Neuronal stem cell (in vitro differentiated cells): ENCODE measurements at regions not wholly inside any gene's neighbourhood (a gene's known extent, or its start where the extent isn't known, plus 50 kb on each side); places are given as distances from the start of the nearest gene placed in this dataset.

Experiments
- DNase-seq: peaks from one replicate; pipeline ENCODE4 v3.0.0-alpha.2; 2013; ENCODE audit warnings: low spot score
- H2AFZ ChIP-seq: one replicate; pipeline ENCODE4 v1.6.1; 2013; ENCODE audit warnings: mild to moderate bottlenecking, low read length, inconsistent platforms
- H2AK5ac ChIP-seq: 2 replicates; pipeline ENCODE4 v1.6.1; 2013; ENCODE audit warnings: low read depth, mild to moderate bottlenecking, inconsistent platforms, low read length, moderate library complexity, mixed read lengths
- H2BK120ac ChIP-seq: 2 replicates; pipeline ENCODE4 v1.6.1; 2013; ENCODE audit warnings: low read depth, mild to moderate bottlenecking, inconsistent platforms, low read length, moderate library complexity, mixed read lengths
- H2BK12ac ChIP-seq: one replicate; pipeline ENCODE4 v1.6.1; 2013; ENCODE audit warnings: low read length, inconsistent platforms
- H2BK15ac ChIP-seq: 2 replicates; pipeline ENCODE4 v1.6.1; 2013; ENCODE audit warnings: mild to moderate bottlenecking, low read length, inconsistent platforms, mixed read lengths
- H2BK5ac ChIP-seq: one replicate; pipeline ENCODE4 v1.6.1; 2013; ENCODE audit warnings: inconsistent platforms, mild to moderate bottlenecking, low read length, moderate library complexity
- H3K14ac ChIP-seq: one replicate; pipeline ENCODE4 v1.6.1; 2013; ENCODE audit warnings: low read length, inconsistent platforms
- H3K18ac ChIP-seq: 2 replicates; pipeline ENCODE4 v1.6.1; 2013; ENCODE audit warnings: low read length, inconsistent platforms
- H3K23ac ChIP-seq: 2 replicates; pipeline ENCODE4 v1.6.1; 2013; ENCODE audit warnings: low read depth, mild to moderate bottlenecking, mixed read lengths, low read length, inconsistent platforms; ENCODE audit not compliant: poor library complexity
- H3K27ac ChIP-seq: replicated peaks from 3 replicates; pipeline ENCODE4 v1.5.1; 2013; ENCODE audit warnings: low read length, inconsistent platforms
- H3K27me3 ChIP-seq, 3 experiments: 2 replicates each; pipeline ENCODE4 v1.6.1; 2013; ENCODE audit warnings: low read length in 3 of 3, mild to moderate bottlenecking in 2 of 3, inconsistent platforms in 1 of 3, low read depth in 1 of 3, mixed read lengths in 1 of 3, moderate library complexity in 1 of 3; ENCODE audit not compliant: control insufficient read depth in 3 of 3, insufficient read depth in 3 of 3
- H3K36me3 ChIP-seq, 2 donors: replicated peaks in 1 of 2; 2 replicates each; pipeline ENCODE4 v1.6.1; 2013; ENCODE audit warnings: low read length in 2 of 2; ENCODE audit not compliant: control insufficient read depth in 2 of 2, insufficient read depth in 2 of 2
- H3K4ac ChIP-seq: 2 replicates; pipeline ENCODE4 v1.6.1; 2013; ENCODE audit warnings: inconsistent platforms, mild to moderate bottlenecking, low read length, moderate library complexity
- H3K4me1 ChIP-seq, 2 donors: 1 replicate in 1 of 2; 2 replicates in 1 of 2; pipeline ENCODE4 v1.6.1; 2013; ENCODE audit warnings: low read length in 2 of 2, low read depth in 1 of 2; ENCODE audit not compliant: control insufficient read depth in 2 of 2, insufficient read depth in 1 of 2
- H3K4me2 ChIP-seq: one replicate; pipeline ENCODE4 v1.6.1; 2013; ENCODE audit warnings: mild to moderate bottlenecking, low read length, inconsistent platforms; ENCODE audit not compliant: insufficient read depth, poor library complexity, severe bottlenecking
- H3K4me3 ChIP-seq, 2 donors: 2 replicates each; pipeline ENCODE4 v1.5.1; 2013; ENCODE audit warnings: low read length in 2 of 2, mild to moderate bottlenecking in 2 of 2, inconsistent platforms in 1 of 2, moderate library complexity in 1 of 2
- H3K79me1 ChIP-seq: one replicate; pipeline ENCODE4 v1.6.1; 2013; ENCODE audit warnings: low read depth, mild to moderate bottlenecking, inconsistent platforms, low read length, moderate library complexity
- H3K9ac ChIP-seq: one replicate; pipeline ENCODE4 v1.6.1; 2013; ENCODE audit warnings: mild to moderate bottlenecking, low read depth, low read length, inconsistent platforms; ENCODE audit not compliant: poor library complexity
- H3K9me3 ChIP-seq, 2 donors: replicated peaks in 1 of 2; 2 replicates each; pipeline versions ENCODE3 to v1.6.1; 2013; ENCODE audit warnings: low read length in 2 of 2, mild to moderate bottlenecking in 2 of 2, inconsistent platforms in 1 of 2, low read depth in 1 of 2, mixed read lengths in 1 of 2, moderate library complexity in 1 of 2; ENCODE audit not compliant: control insufficient read depth in 2 of 2, insufficient read depth in 1 of 2
- H4K8ac ChIP-seq: one replicate; pipeline ENCODE4 v1.6.1; 2013; ENCODE audit warnings: low read depth, mild to moderate bottlenecking, inconsistent platforms, low read length, moderate library complexity
- H4K91ac ChIP-seq: one replicate; pipeline ENCODE4 v1.6.1; 2013; ENCODE audit warnings: low read length, low read depth, mild to moderate bottlenecking, inconsistent platforms; ENCODE audit not compliant: poor library complexity
- WGBS, 2 donors: extraction: QIAGEN DNeasy Blood & Tissue Kit; methylation state at CpG; one replicate each; pipeline ENCODE4 v1.1.7; 2013; ENCODE audit warnings: missing lambda C conversion rate in 2 of 2, mixed read lengths in 1 of 2; ENCODE audit not compliant: insufficient read length in 2 of 2, insufficient replicate concordance in 1 of 2; ENCODE audit errors: extremely low coverage in 2 of 2; 5-methylcytosine and 5-hydroxymethylcytosine counted together

DNA sequence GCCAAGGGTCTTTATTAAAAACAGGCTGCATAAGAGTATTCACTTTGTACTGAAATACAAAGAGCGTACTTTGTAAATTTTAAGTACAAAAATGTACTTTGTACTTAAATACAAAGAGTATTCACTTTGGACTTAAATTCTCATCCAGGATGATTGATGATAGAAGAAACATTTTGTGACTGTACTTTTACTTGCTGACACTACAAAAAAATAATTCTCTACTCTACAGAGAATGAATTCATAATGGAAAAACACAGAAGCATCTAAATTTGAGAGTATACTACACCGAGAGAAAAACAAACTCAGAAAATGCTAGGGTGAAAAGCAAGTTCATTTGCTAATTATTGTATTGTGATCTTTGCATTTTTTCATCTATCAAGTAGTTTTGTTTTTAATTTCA lies 54.4 kb upstream of the STXBP5 start:
- H3K4me3 ChIP-seq, result no peak overlapping the region
- no peak overlapping the region for H2BK5ac ChIP-seq
- no peak overlapping the region for H3K14ac ChIP-seq
- no peaks in the 10 kb centered on the region for H3K79me1 ChIP-seq
- H3K4me1 ChIP-seq, result no peaks in the 10 kb centered on the region
- H2BK120ac ChIP-seq, result no peak overlapping the region
- H2BK15ac ChIP-seq, result no peak overlapping the region
- H2AK5ac ChIP-seq, result no peak overlapping the region
- H3K4ac ChIP-seq, result no peak overlapping the region
- H3K27me3 ChIP-seq, result no peaks in the 10 kb centered on the region
- H3K23ac ChIP-seq, result no peak overlapping the region
- no peak overlapping the region for H3K4me2 ChIP-seq
- H3K36me3 ChIP-seq, result no peaks in the 10 kb centered on the region
- no peak overlapping the region for H2BK12ac ChIP-seq
- no CpG with 5 or more reads among the region's 2 CpGs for WGBS, 2 donors
- H3K9me3 ChIP-seq, result no peaks in the 10 kb centered on the region
- no peak for DNase-seq
- H3K18ac ChIP-seq, result no peak overlapping the region
- no peak overlapping the region for H3K27ac ChIP-seq
- H3K9ac ChIP-seq, result no peak overlapping the region
- H4K8ac ChIP-seq, result no peak overlapping the region
- no peak overlapping the region for H2AFZ ChIP-seq
- H4K91ac ChIP-seq, result no peak overlapping the region

DNA sequence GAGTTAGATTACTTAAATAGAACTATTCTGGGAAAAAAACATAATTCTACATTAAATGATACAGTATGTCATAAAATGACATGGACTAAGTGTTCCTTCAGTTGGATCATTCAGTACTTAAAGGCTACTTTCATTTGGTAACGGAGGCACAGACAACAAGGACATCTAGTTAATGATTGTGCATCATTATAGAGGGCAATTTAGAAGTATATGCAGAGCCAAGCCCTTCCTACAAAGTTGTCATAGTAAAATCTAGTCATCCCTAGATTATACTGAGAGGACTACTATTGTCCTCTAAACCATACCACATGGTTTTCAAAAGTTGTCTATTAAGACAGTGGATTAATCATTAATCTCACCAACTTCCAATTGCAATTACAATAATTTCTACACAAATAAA lies 53.9 kb upstream of the STXBP5 start:
- Histone ChIP-seq H3K9ac (no peak overlapping the region), H2AK5ac (no peak overlapping the region), H2BK15ac (no peak overlapping the region), H3K4me1 (no peaks in the 10 kb centered on the region), H3K4me3 (no peak overlapping the region), H3K79me1 (no peaks in the 10 kb centered on the region), H3K23ac (no peak overlapping the region), H3K4ac (no peak overlapping the region), H4K8ac (no peak overlapping the region), H3K18ac (no peak overlapping the region), H4K91ac (no peak overlapping the region), H3K27ac (no peak overlapping the region), H3K9me3 (no peaks in the 10 kb centered on the region), H2BK12ac (no peak overlapping the region), H3K4me2 (no peak overlapping the region), H2BK5ac (no peak overlapping the region), H2BK120ac (no peak overlapping the region), H3K14ac (no peak overlapping the region), H2AFZ (no peak overlapping the region), H3K36me3 (no peaks in the 10 kb centered on the region), H3K27me3 (no peaks in the 10 kb centered on the region)
- DNase-seq, result no peak
- no CpG with 5 or more reads among the region's 1 CpG for WGBS, 2 donors
